Amniotic stem cell (primary cell): ENCODE measurements at regions not wholly inside any gene's neighbourhood (a gene's known extent, or its start where the extent isn't known, plus 50 kb on each side); places are given as distances from the start of the nearest gene placed in this dataset.
"Not testable (repeated sequence)": the region's sequence is repeated elsewhere in the genome, so short reads cannot be mapped to it uniquely, and the experiment has no call there.

Experiments
- DNase-seq: peaks from one replicate; lab custom pipeline; 2025; lab: John Stamatoyannopoulos, UW

DNA sequence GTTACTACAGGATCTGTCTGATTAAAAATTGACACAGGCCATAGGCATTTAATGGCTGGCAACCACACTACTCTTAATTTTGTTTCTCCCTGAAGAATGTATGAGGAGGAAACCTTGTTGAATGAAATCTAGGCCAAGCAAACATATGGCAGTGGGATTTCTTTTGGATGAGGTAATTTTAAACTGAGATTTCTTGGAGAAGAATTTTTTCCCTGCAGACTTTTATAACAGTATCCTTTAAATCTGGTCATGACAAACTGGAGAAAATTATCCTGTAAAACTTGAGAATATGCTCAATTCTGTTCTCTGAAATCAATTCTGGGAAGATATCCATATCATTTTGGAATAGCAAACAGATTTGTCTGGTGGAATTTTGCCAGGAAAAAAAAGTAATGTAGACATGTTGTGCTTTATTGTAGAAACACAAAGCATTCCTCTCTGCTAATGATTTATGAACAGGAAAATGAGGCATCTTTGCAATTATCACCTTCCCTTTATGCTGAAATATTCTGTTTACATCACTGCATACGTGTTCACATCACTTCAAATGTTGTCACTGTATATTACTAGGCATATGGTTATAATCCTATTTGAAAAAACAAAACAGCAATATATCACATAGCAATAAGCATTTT is 108.3 kb upstream of the ARSJ start:
- peak; percentile 51 for DNase-seq

GRCh38 chr4:114088481-114088880 is 109.0 kb upstream of the ARSJ start:
- DNase-seq: no peak

- DNase-seq: no peak
Measured at GRCh38 chr4:114091546-114091945, 112.1 kb upstream of the ARSJ start.

GRCh38 chr4:114093221-114093715 is 113.8 kb upstream of the ARSJ start:
- no peak for DNase-seq

DNA sequence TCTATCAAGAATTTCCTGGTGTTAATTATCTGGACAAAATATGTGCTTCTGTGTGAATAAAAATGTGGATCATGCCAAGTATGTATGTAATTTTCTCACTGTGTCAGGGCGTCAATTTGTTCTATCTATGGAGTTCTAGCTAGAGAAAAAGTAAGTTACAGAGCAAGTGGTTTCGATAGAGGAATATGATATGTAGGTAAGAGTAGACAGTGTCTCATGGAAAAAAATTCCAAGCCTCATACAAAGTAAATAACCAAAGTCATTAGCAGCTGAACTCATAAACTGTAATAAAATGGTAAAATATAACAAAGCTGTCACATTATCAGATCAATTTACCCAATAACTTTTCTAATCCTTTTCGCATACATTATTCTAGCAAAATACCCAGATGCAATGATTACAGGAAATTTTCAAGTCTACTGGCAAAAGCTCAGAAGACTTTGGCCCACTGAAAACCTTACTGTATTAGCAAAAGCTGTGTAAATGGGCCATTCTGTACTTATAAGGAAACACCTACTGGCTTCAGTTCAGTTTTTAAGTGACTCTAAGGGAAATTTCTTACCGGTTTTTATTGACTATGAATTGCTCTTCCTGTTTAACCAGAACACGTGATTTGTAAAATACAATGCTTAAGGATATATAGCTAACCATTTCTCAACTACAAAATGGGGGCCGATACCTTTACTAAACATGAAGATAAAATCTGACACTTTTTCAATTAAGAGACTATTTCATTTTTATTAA is 121.0 kb upstream of the ARSJ start:
- no peak for DNase-seq

DNA sequence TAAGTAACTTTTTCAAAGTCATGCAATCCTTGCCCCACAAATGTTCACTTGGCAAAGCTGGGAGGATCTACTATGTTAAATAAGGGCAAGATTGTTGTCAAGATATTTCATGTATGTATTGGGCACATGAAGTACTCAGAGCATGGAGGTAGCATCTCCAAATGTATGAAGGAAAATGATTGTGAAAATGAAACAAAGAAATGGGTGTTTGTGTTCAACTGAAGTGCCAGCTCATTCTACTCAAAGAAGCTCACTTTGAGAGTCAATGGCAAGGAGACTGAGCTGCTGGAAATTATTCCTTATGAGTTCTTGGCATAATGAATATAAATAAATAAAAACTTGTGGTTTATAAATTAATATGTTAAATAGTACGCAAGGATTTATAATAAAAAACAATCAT is 124.5 kb upstream of the ARSJ start:
- no peak for DNase-seq

- DNase-seq: no peak
Measured at GRCh38 chr4:114108869-114109268, 129.4 kb upstream of the ARSJ start.

DNA sequence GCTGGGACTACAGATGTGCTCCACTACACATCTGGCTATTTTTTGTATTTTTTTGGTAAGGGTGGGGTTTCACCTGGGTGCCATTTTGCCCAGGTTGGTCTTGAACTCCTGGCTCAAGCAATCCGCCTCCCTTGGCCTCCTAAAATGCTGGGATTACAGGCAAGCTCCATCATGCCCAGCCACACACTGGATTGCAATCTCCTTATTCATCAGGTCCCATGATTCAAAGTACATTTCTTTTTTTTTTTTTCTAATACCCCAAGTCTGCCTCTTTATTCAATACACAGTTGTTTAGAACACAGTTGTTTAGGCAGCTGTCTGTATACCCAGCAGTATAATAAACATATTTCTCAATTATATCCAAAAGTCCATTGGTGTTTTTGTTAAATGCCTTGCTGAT is 130.3 kb upstream of the ARSJ start:
- DNase-seq: no peak

DNA sequence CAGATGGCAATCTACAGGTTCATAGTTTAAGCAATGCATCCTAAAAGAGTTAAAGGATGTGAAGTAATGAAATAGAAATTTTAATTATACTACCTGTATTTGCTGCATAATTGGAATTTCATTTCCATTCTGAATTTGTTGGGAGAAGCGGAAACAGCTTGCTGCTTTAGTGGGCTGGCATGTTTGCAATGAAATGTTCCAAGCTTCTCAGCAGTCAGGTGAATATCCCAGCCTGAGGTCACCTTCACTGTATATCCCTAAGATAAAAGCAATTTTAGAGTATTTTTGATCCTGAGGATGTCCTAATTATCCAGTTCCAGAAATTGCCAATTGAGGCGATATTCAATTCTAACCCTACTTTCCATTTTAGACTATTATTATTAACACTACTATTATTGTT is 136.1 kb upstream of the ARSJ start:
- no peak for DNase-seq

- no peak for DNase-seq
Measured at GRCh38 chr4:114116861-114117260, 137.4 kb upstream of the ARSJ start.

DNA sequence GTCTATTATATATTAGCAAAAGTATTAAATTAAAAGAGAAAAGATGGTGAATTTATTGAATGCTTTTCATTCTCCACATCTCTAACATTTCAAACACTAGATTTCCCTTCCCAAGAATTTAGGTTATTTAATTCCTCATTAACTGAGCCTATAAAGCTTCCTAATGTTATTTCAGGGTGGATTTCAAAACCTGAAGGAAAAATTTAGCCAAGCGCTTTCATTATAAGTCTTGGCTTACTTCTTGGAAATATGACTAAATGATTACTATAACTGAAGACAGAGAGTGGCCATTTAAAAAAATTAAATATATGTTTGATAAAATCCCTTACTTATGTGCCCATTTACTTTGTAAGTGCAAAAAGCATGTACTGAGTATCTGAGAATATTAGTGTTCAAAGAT is 141.8 kb upstream of the ARSJ start:
- DNase-seq: no peak

GRCh38 chr4:114132199-114132598 is 152.8 kb upstream of the ARSJ start:
- no peak for DNase-seq

GRCh38 chr4:114132830-114133229 is 153.4 kb upstream of the ARSJ start:
- DNase-seq: no peak

GRCh38 chr4:114136069-114136468 is 156.6 kb upstream of the ARSJ start:
- no peak for DNase-seq

DNA sequence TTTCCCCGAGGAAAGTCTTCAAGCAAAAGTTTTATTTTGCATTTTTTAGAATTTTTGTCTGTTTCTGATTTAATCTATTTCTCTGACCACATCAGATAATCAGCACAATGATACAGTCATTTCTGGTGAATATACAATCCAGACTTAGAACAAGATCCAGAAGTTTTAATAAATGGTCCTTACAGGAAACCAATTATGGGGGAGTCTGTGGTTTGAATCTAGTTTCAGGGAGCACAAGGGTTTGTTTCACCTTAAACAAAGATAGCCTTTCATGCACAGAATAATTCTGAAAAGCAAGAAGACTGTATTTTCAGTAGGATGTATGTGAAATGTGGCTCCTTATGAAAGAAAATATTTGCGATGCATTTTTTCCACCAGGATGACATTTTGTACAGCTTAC is 158.5 kb upstream of the ARSJ start:
- no peak for DNase-seq

- DNase-seq: no peak
Measured at GRCh38 chr4:114146947-114147618, 167.6 kb upstream of the ARSJ start.

DNA sequence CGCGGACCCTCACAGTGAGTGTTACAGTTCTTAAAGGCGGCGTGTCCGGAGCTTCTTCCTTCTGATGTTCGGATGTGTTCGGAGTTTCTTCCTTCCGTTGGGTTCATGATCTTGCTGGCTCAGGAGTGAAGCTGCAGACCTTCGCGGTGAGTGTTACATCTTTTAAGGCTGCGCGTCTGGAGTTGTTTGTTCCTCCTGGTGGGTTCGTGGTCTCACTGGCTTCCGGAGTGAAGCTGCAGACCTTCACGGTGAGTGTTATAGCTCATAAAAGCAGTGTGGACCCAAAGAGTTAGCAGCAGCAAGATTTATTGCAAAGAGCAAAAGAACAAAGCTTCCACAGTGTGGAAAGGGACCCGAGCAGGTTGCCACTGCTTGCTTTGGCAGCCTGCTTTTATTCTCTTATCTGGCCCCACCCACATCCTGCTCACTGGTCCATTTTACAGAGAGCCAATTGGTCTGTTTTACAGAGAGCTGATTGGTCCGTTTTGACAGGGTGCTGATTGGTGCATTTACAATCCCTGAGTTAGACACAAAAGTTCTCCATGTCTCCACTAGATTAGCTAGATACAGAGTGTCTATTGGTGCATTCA is 168.3 kb upstream of the ARSJ start:
- not testable (repeated sequence) for DNase-seq

DNA sequence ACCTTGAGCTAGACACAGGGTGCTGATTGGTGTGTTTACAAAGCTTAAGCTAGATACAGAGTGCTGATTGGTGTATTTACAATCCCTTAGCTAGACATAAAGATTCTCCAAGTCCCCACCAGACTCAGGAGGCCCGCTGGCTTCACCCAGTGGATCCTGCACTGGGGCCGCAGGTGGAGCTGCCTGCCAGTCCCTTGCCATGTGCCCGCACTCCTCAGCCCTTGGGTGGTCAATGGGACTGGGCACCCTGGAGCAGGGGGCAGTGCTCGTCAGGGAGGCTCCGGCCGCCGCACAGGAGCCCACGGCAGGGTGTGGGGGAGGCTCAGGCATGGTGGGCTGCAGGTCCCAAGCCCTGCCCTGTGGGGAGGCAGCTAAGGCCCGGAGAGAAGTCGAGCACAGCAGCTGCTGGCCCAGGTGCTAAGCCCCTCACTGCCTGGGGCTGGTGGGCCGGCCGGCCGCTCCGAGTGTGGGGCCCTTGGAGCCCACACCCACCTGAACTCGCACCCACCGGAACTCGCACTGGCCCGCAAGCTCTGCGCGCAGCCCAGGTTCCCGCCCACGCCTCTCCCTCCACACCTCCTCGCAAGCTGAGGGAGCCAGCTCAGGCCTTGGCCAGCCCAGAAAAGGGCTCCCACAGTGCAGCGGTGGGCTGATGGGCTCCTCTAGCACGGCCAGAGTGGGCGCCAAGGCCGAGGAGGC is 169.1 kb upstream of the ARSJ start:
- DNase-seq: not testable (repeated sequence)

DNA sequence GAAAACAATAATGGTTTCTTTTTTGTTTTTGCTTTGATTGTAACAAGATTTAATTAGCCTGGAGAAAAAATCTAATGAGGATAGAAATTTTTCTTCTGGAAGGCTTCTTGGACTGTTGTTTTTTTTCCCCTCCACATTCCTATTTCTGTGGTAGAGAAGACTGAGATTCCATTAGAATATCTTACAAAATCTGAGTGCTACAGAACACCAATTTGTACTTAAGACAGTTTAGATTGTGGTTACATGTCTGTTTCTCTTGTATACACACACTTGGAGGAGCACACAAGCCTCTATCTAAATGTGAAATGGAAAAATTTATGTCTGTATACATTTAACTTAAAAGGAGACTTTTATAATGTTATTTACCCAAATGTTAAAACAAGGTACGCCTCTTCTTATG is 176.9 kb upstream of the ARSJ start:
- no peak for DNase-seq

DNA sequence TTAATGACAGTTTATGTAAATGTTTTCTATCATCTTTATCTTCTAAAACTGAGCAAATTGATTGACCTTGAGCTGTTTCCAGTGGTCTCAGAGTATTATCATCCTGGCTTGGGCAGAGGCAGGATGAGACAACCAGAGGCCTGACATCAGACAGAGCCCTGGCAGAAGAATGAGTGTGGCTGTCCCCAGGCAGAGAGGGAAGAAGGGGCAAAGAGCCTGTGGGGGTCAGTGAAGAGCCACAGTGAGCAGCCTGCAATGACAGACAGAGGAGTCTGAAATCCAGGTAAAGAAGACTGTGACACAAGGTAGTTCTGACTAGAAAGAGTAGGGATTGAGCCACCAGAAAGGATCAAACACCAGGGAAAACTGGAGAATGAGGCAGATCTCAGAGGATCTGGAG is 182.4 kb upstream of the ARSJ start:
- no peak for DNase-seq

GRCh38 chr4:114163051-114163450 is 183.6 kb upstream of the ARSJ start:
- no peak for DNase-seq

DNA sequence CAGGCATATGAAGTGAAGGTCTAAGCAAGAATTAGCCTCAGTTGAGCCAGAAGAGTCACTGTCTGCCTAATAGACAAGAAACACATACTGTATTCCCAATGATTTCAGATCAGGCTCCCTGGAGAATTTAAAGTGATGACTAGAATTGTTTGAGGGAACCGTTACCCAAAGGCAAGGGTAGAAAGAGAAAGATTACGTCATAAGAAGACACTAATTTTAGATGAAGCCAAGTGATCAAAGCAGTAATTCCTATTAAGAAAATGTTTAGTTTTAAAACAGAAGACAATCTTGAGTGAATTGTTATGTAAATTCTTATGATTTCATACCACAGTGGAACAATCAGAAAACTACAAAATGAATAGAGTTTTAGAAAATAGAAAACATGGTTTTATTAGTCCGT is 194.5 kb upstream of the ARSJ start:
- no peak for DNase-seq
